ENCODE measurements at regions not wholly inside any gene's neighbourhood (a gene's known extent, or its start where the extent isn't known, plus 50 kb on each side); places are given as distances from the start of the nearest gene placed in this dataset.

GRCh38 chr16:5333991-5334390 lies 236.4 kb upstream of the EEF2KMT start:
- TF ChIP-seq CTCF (IDR thresholded peaks at IDR 0.05) (no peak), POLR2A (IDR thresholded peaks at IDR 0.05) (no peak)

Measured in heart left ventricle (tissue), 13 donors.